Neural cell (in vitro differentiated cells): ENCODE measurements at regions not wholly inside any gene's neighbourhood (a gene's known extent, or its start where the extent isn't known, plus 50 kb on each side); places are given as distances from the start of the nearest gene placed in this dataset.

ENCODE experiments used
- EP300 ChIP-seq: fragments of 450-650 bp; conservative IDR thresholded peaks from 2 replicates; pipeline ENCODE4 v1.6.1; 2014; ENCODE audit warnings: antibody characterized with exemption, mild to moderate bottlenecking, moderate library complexity; ENCODE audit not compliant: poor library complexity, severe bottlenecking
- EZH2 ChIP-seq: fragments of 200-600, 300-800 bp; shearing (Covaris generic), sonication (generic); IDR thresholded peaks from 2 replicates; pipeline ENCODE4 v1.6.1; 2014; ENCODE audit warnings: antibody characterized with exemption, low read length, borderline replicate concordance, mild to moderate bottlenecking; ENCODE audit not compliant: insufficient read depth, poor library complexity, severe bottlenecking
- RAD21 ChIP-seq: fragments of 450-650 bp; conservative IDR thresholded peaks from 2 replicates; pipeline ENCODE4 v1.6.1; 2014; ENCODE audit warnings: antibody characterized with exemption, mild to moderate bottlenecking, moderate library complexity
- TAF1 ChIP-seq: IDR thresholded peaks from 2 replicates; pipeline ENCODE4 v1.6.1; 2012; ENCODE audit warnings: low read depth
- TF ChIP-seq, protein P1 (sequence below): fragments of 450-650 bp; IDR thresholded peaks from 2 replicates; pipeline ENCODE4 v1.5.1; 2014; ENCODE audit warnings: antibody characterized with exemption, mild to moderate bottlenecking, moderate library complexity; ENCODE audit not compliant: poor library complexity, severe bottlenecking

DNA sequence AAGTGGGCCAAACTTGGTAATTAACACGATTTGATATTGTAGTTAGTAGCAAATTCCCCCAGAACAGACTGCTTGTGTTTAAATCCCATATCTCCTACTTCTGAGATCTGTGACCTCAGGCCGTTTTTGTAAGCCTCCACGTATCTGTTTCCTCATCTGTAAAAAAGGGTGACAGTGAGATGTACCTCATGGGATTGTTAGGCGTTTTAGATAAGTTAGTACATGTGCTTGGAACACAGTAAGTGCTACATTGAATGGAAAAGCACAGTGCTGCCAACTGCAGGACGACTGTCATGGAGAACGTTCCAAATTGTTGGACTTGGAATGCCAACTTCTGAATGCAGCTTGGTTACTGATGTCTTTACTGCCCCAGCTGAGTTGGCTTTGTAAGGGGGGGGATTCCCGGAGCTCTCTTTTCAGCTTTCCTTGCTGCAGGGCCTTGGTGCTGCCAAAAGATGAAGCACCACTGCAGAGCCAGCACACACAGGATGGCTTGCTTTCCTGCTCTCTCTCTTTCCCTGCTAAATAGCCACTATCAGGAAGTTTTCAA, 108.6 kb downstream of the OPN5 start:
- TF ChIP-seq EP300, result no peak
- no peak for TF ChIP-seq EZH2
- TF ChIP-seq, protein P1, sequence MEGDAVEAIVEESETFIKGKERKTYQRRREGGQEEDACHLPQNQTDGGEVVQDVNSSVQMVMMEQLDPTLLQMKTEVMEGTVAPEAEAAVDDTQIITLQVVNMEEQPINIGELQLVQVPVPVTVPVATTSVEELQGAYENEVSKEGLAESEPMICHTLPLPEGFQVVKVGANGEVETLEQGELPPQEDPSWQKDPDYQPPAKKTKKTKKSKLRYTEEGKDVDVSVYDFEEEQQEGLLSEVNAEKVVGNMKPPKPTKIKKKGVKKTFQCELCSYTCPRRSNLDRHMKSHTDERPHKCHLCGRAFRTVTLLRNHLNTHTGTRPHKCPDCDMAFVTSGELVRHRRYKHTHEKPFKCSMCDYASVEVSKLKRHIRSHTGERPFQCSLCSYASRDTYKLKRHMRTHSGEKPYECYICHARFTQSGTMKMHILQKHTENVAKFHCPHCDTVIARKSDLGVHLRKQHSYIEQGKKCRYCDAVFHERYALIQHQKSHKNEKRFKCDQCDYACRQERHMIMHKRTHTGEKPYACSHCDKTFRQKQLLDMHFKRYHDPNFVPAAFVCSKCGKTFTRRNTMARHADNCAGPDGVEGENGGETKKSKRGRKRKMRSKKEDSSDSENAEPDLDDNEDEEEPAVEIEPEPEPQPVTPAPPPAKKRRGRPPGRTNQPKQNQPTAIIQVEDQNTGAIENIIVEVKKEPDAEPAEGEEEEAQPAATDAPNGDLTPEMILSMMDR, result no peak
- TF ChIP-seq RAD21, result no peak
- TF ChIP-seq TAF1, result no peak
